Left lung (tissue), 4 donors: ENCODE measurements at regions not wholly inside any gene's neighbourhood (a gene's known extent, or its start where the extent isn't known, plus 50 kb on each side); places are given as distances from the start of the nearest gene placed in this dataset.

ENCODE experiments used
- ATAC-seq: fragments of 200-7000 bp; cut with Tn5 transposase; one replicate; pipeline ENCODE4 v1.9.1; 2020; ENCODE audit warnings: moderate library complexity
- DNase-seq, 4 donors: peaks; one replicate each; pipeline ENCODE4 v3.0.0-alpha.2; 2013 to 2020
- H3K27ac ChIP-seq, 2 donors: fragments of 200-600 bp; sonication (generic) in 1 of 2; one replicate each; pipeline versions ENCODE4 v1.5.0 to v1.8.0; 2020 to 2021
- H3K27me3 ChIP-seq, 2 donors: fragments of 200-600 bp; sonication (generic) in 1 of 2; one replicate each; pipeline versions ENCODE4 v1.5.0 to v1.8.0; 2020 to 2021
- H3K36me3 ChIP-seq, 2 donors: fragments of 200-600 bp; sonication (generic) in 1 of 2; one replicate each; pipeline versions ENCODE4 v1.5.0 to v1.8.0; 2020 to 2021
- H3K4me1 ChIP-seq, 2 donors: fragments of 200-600 bp; one replicate each; pipeline ENCODE4 v1.8.0; 2021
- H3K4me3 ChIP-seq, 2 donors: fragments of 200-600 bp; sonication (generic) in 1 of 2; one replicate each; pipeline versions ENCODE4 v1.5.0 to v1.8.0; 2020 to 2021; ENCODE audit warnings: mild to moderate bottlenecking in 1 of 2
- H3K9me3 ChIP-seq, 2 donors: fragments of 200-600 bp; sonication (generic) in 1 of 2; one replicate each; pipeline versions ENCODE4 v1.5.0 to v1.8.0; 2020 to 2021
- intact Hi-C, 2 donors: fragments of 100-400 bp; cut with DNase I; formaldehyde crosslinking; loops; one replicate each; pipeline versions ENCODE4 v1.11.2 to v1.14.2; 2022
- TF ChIP-seq, protein P1 (sequence below), 2 donors: fragments of 200-600 bp; sonication (generic) in 1 of 2; IDR thresholded peaks; one replicate each; pipeline versions ENCODE4 v1.5.0 to v1.8.0; 2021; ENCODE audit warnings: antibody characterized with exemption in 2 of 2
- donor health status: DM: no; HTN: yes; CAD: no.
- donor health status: DM: no; HTN: no; CAD: no.

DNA sequence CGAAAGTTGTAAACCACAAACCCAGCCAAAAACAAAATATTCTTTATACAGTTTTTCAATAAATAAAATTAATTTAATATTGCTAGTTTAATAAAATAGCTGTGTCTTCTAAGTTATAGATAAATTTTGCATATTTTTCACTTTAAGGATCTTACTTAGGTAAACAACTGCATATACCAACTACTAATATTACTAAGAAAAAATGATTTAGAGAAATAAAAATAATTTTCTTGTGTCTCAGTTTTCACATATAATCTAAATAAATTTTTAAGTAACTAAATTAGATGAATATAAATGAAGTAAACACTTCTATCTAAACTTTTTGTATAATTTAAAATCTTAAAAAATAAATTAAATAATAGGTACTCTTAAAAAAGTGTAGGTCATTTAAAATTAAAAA is 67.1 kb upstream of the TOP3B start:
- TF ChIP-seq, protein P1, sequence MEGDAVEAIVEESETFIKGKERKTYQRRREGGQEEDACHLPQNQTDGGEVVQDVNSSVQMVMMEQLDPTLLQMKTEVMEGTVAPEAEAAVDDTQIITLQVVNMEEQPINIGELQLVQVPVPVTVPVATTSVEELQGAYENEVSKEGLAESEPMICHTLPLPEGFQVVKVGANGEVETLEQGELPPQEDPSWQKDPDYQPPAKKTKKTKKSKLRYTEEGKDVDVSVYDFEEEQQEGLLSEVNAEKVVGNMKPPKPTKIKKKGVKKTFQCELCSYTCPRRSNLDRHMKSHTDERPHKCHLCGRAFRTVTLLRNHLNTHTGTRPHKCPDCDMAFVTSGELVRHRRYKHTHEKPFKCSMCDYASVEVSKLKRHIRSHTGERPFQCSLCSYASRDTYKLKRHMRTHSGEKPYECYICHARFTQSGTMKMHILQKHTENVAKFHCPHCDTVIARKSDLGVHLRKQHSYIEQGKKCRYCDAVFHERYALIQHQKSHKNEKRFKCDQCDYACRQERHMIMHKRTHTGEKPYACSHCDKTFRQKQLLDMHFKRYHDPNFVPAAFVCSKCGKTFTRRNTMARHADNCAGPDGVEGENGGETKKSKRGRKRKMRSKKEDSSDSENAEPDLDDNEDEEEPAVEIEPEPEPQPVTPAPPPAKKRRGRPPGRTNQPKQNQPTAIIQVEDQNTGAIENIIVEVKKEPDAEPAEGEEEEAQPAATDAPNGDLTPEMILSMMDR (IDR thresholded peaks at IDR 0.05) = no peak
- no peak for ATAC-seq
- DNase-seq = no peak
- H3K27ac ChIP-seq = no peak overlapping the region
- H3K36me3 ChIP-seq = no peaks in the 10 kb centered on the region
- no peak overlapping the region for H3K4me3 ChIP-seq
- intact Hi-C loops = no loop called here
- no peaks in the 10 kb centered on the region for H3K9me3 ChIP-seq
- H3K4me1 ChIP-seq = no peaks in the 10 kb centered on the region
- H3K27me3 ChIP-seq = peaks cover 7 to 17% of the 10 kb centered on the region in 2 donors

DNA sequence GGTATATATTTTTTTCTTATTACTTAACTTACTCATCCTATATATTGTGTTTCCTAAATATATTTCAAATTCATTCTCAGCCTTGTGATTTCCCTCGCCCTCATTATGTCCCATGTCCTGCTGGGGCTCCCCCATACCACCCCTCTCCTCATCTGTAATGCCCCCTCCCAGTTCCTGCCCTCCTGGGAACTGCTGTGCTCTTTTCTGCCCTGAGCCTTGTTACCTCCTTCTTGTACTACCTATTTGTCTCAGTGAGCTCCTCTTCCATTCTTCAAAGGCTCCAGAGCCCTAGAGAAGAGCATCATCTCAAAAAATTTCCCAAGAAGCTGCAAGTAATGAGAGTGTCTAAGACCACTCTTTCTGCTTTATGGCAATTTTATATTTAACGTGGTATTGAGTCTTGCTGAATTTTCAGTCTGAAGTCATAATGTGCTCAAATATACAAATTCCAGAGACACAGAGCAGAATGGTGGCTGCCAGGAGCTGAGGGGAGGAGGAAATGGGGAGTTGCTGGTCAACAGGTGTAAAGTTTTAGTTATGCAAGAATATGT is 66.5 kb upstream of the TOP3B start:
- H3K27ac ChIP-seq = no peak overlapping the region
- no peaks in the 10 kb centered on the region for H3K36me3 ChIP-seq
- intact Hi-C loops = no loop called here
- H3K4me1 ChIP-seq = no peaks in the 10 kb centered on the region
- TF ChIP-seq, protein P1 (IDR thresholded peaks at IDR 0.05) = no peak
- H3K9me3 ChIP-seq = no peaks in the 10 kb centered on the region
- H3K27me3 ChIP-seq = peaks cover 7 to 17% of the 10 kb centered on the region in 2 donors
- no peak overlapping the region for H3K4me3 ChIP-seq
- ATAC-seq = no peak
- no peak for DNase-seq

DNA sequence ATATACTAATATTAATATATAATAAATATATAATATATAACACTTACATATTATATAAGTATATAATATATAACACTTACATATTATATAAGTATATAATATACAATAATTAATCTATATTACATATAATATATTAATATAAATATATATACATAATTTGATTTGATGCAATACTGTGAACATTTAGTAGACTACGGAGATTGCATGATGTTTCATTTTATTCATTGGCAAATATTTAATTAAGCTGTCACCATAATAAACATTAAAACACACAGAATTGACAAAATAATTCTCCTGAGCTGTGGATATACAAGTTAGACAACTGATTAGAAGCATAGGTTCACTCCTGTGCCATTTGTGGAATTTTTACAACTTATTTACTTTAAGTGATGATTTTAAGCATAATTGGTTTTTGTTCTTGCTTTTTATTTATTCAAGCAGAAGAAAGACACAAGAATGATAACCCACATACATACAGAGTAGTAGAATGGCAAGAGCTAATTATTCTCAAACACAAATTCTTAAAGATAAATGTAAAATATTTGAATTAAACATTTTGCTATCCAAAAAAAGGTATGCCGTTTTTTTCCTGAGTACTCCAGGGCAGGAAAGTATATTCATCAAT is 65.8 kb upstream of the TOP3B start:
- TF ChIP-seq, protein P1 (IDR thresholded peaks at IDR 0.05) = no peak
- no peak for ATAC-seq
- H3K36me3 ChIP-seq = no peaks in the 10 kb centered on the region
- intact Hi-C loops = no loop called here
- H3K27me3 ChIP-seq = peaks cover 7 to 17% of the 10 kb centered on the region in 2 donors
- no peak overlapping the region for H3K27ac ChIP-seq
- H3K4me3 ChIP-seq = no peak overlapping the region
- H3K9me3 ChIP-seq = no peaks in the 10 kb centered on the region
- H3K4me1 ChIP-seq = no peaks in the 10 kb centered on the region
- DNase-seq = no peak

DNA sequence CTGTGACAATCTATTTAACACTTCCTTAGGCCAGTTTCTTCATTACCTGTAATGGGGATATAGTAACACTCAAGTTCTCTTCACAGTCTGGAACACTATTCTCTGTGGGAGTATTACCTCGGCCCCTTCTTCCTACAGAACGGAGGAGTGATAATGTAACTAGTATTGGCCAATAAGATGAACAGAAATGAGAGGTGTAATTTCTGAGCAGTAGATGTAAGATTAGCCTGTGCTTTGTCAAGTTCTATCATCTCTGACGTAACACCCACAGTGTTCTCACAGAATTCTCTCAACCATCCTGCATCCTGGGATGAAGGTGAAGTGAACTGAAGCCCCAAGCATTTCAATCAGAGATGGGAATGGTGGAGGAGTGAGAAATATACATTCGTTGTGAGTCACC is 65.2 kb upstream of the TOP3B start:
- TF ChIP-seq, protein P1 (IDR thresholded peaks at IDR 0.05) = no peak
- ATAC-seq (no peak), DNase-seq (no peak)
- intact Hi-C loops = no loop called here
- no peaks in the 10 kb centered on the region for H3K4me1 ChIP-seq
- H3K36me3 ChIP-seq = no peaks in the 10 kb centered on the region
- no peaks in the 10 kb centered on the region for H3K9me3 ChIP-seq
- no peak overlapping the region for H3K4me3 ChIP-seq
- H3K27ac ChIP-seq = no peak overlapping the region
- H3K27me3 ChIP-seq = peaks cover 7 to 17% of the 10 kb centered on the region in 2 donors

DNA sequence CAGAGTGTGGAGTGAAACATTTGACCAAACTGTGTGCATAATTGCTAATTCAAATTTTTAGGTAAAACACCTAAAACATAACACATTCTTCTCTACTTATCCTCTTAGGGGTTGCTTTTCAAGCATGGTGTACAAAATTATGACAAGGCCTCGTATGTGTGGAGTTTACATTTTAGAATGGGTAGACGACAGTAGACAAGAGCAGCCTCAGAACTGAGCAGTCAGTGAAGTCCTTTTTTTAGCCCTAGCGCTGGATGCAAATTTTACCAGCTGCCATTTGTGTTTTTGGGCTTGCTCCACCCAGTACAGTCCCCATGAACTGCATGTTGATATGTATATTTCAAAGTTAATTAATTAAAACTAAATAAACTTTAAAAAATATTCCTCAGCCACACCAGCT is 64.7 kb upstream of the TOP3B start:
- TF ChIP-seq, protein P1 (IDR thresholded peaks at IDR 0.05) = no peak
- DNase-seq (no peak), ATAC-seq (no peak)
- H3K36me3 ChIP-seq = no peaks in the 10 kb centered on the region
- no peaks in the 10 kb centered on the region for H3K9me3 ChIP-seq
- H3K4me3 ChIP-seq = no peak overlapping the region
- no peaks in the 10 kb centered on the region for H3K4me1 ChIP-seq
- intact Hi-C loops = no loop called here
- H3K27me3 ChIP-seq = peaks cover 7 to 17% of the 10 kb centered on the region in 2 donors
- no peak overlapping the region for H3K27ac ChIP-seq
